ENCODE measurements at regions not wholly inside any gene's neighbourhood (a gene's known extent, or its start where the extent isn't known, plus 50 kb on each side); places are given as distances from the start of the nearest gene placed in this dataset.

GRCh38 chr9:28699632-28700031 is 1126.4 kb upstream of the C9orf72 start:
- ChIA-PET POLR2A (no interaction called here), CTCF (interaction anchor here (0.6 to 0.7 kb wide), 2 partner anchors 92 to 454 kb away, joined by 3 read pairs; no protein-coding TSS in a partner anchor)
- H3K27ac ChIP-seq (ENCODE audit: extremely low read depth, low read depth, low read length), result no peak overlapping the region
- no peaks in the 10 kb centered on the region for H3K36me3 ChIP-seq (ENCODE audit: control insufficient read depth in 2 of 2, insufficient read depth in 1 of 2, low read length in 2 of 2)
- no peaks in the 10 kb centered on the region for H3K4me1 ChIP-seq (ENCODE audit: control insufficient read depth, insufficient read depth, low read length)
- TF ChIP-seq ZNF416 (tag by site-specific recombination; IDR thresholded peaks at IDR 0.05) (no peak), ZNF624 (tag by site-specific recombination; IDR thresholded peaks at IDR 0.05) (no peak)
- no peaks in the 10 kb centered on the region for H3K9me3 ChIP-seq (ENCODE audit: control insufficient read depth, insufficient read depth, low read depth, low read length)
- no peak overlapping the region for H3K4me3 ChIP-seq (ENCODE audit: low read depth, low read length)

- no peaks in the 10 kb centered on the region for H3K4me1 ChIP-seq (ENCODE audit: control insufficient read depth, insufficient read depth, low read length)
- no peaks in the 10 kb centered on the region for H3K36me3 ChIP-seq (ENCODE audit: control insufficient read depth in 2 of 2, insufficient read depth in 1 of 2, low read length in 2 of 2)
These were observed 1134.3 kb upstream of the C9orf72 start for GRCh38 chr9:28707616-28708015.

More at GRCh38 chr9:28707616-28708015, 1134.3 kb upstream of the C9orf72 start:
- no peaks in the 10 kb centered on the region for H3K9me3 ChIP-seq (ENCODE audit: control insufficient read depth, insufficient read depth, low read depth, low read length)
- CTCF ChIA-PET, result no interaction called here
- POLR2A ChIA-PET, result no interaction called here
- no peak overlapping the region for H3K27ac ChIP-seq (ENCODE audit: extremely low read depth, low read depth, low read length)
- TF ChIP-seq ZNF335 (tag by site-specific recombination; conservative IDR thresholded peaks at IDR 0.05) (no peak), YY1 (tag by site-specific recombination; IDR thresholded peaks at IDR 0.05) (no peak), REST (tag by site-specific recombination; IDR thresholded peaks at IDR 0.05) (no peak), ZNF266 (tag by site-specific recombination; IDR thresholded peaks at IDR 0.05; ENCODE audit: low read depth) (no peak), ZNF548 (tag by site-specific recombination; IDR thresholded peaks at IDR 0.05) (no peak), ZNF518A (tag by site-specific recombination; conservative IDR thresholded peaks at IDR 0.05; ENCODE audit: low read depth) (no peak), BCL11A (tag by site-specific recombination; IDR thresholded peaks at IDR 0.05; ENCODE audit: low read depth) (no peak), ZNF791 (tag by site-specific recombination; IDR thresholded peaks at IDR 0.05) (no peak), KLF1 (tag by site-specific recombination; IDR thresholded peaks at IDR 0.05) (no peak), ZNF146 (tag by site-specific recombination; IDR thresholded peaks at IDR 0.05) (no peak), SCRT2 (tag by site-specific recombination; IDR thresholded peaks at IDR 0.05) (no peak), ZNF416 (tag by site-specific recombination; IDR thresholded peaks at IDR 0.05) (no peak), INSM2 (tag by site-specific recombination; IDR thresholded peaks at IDR 0.05) (no peak), ZSCAN23 (tag by site-specific recombination; IDR thresholded peaks at IDR 0.05) (no peak), ZNF404 (tag by site-specific recombination; IDR thresholded peaks at IDR 0.05) (no peak), ZNF555 (tag by site-specific recombination; conservative IDR thresholded peaks at IDR 0.05) (no peak), SETDB1 (IDR thresholded peaks at IDR 0.05; ENCODE audit: insufficient read length, low read length) (no peak), KLF17 (tag by site-specific recombination; IDR thresholded peaks at IDR 0.05) (no peak), PRDM4 (tag by site-specific recombination; IDR thresholded peaks at IDR 0.05) (no peak), ZNF843 (tag by site-specific recombination; IDR thresholded peaks at IDR 0.05) (no peak)
- H3K4me3 ChIP-seq (ENCODE audit: low read depth, low read length), result no peak overlapping the region

All from HEK293 (cell line).